ENCODE measurements at regions not wholly inside any gene's neighbourhood (a gene's known extent, or its start where the extent isn't known, plus 50 kb on each side); places are given as distances from the start of the nearest gene placed in this dataset.
"Not testable (repeated sequence)": the region's sequence is repeated elsewhere in the genome, so short reads cannot be mapped to it uniquely, and the experiment has no call there.

DNA sequence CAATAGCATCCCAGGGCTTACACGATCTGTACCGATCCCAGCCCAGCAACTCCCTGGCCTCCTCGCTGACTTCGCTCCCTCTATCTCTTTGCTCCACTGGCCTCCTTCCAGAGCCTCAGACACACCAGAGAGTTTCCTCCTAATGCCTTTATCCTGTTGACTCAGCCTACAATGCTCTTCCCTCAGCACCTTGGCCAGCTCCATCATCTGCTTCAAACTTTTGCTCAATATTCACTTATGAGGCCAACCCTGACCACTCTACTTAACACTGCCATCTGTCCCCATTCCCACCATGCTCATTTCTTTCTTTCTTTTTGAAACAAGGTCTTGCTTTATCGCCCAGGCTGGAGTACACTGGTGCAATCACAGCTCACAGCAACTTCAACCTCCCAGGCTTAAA lies 180.9 kb downstream of the CEP170 start:
- not testable (repeated sequence) for H3K4me1 Mint-ChIP-seq (ENCODE audit: low read depth); DNase-seq (ENCODE audit: low spot score); H3K27me3 Mint-ChIP-seq (ENCODE audit: low read depth); H3K9me3 Mint-ChIP-seq; H3K36me3 Mint-ChIP-seq (ENCODE audit: low read depth); H3K4me3 Mint-ChIP-seq; H3K27ac Mint-ChIP-seq

DNA sequence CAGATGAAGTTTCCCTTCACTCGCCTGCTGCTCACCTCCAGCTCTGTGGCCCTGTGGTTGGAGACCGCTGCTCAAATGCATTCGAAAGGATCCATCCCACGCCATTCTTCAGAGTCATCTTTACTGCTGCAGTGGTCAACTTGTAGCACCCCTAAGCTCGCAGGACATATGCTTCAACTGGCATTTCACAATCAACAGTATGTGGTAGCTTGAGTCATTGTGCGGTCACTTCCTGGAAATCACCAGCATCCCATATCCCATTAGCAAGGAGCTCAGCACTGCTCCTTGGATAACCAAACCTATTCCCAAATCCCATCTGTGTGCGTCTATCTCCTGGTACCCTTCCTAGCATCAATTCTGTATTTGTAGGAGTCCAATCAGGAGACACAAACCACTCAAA lies 188.0 kb downstream of the CEP170 start:
- not testable (repeated sequence) for H3K36me3 Mint-ChIP-seq (ENCODE audit: low read depth); H3K27me3 Mint-ChIP-seq (ENCODE audit: low read depth); DNase-seq (ENCODE audit: low spot score); H3K4me1 Mint-ChIP-seq (ENCODE audit: low read depth); H3K4me3 Mint-ChIP-seq; H3K9me3 Mint-ChIP-seq; H3K27ac Mint-ChIP-seq

DNA sequence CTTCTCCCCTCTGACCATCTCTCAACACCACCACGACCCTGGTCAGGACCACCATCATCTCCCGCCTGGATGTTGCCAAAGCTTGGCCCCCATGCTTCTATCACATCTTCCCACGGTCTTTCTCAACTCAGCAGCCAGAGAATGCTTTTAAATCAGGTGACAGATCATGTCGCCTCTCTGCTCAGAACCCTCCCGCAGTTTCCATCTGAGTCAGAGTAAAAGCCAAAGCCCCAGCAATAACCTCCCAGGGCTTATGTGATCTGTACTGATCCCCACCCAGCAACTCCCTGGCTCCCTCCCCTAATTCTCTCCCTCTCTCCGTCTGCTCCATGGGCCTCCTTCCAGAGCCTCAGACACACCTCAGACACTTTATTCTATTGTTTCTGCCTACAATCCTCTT lies 193.1 kb downstream of the CEP170 start:
- not testable (repeated sequence) for H3K27ac Mint-ChIP-seq; DNase-seq (ENCODE audit: low spot score); H3K4me3 Mint-ChIP-seq; H3K36me3 Mint-ChIP-seq (ENCODE audit: low read depth); H3K9me3 Mint-ChIP-seq; H3K27me3 Mint-ChIP-seq (ENCODE audit: low read depth); H3K4me1 Mint-ChIP-seq (ENCODE audit: low read depth)

DNA sequence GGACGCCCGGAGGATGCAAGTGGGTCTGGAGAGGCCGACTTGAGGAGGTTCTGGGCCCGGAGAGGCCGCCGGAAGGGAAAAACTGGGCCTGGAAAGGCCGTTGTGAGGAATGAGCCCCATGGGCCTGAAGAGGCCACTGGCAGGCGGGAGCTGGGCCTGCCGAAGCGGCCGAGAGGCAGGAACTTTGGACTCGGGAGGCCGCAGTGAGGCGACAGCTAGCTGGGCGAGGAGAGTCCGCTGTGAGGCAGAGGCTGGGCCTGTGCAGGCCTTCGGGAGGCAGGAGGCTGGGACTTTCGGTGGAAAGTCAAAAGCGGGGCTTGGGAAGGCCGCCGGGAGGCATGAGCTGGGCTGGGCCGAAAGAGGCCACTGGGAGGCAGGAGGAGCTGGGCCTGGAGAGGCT lies 199.6 kb downstream of the CEP170 start:
- not testable (repeated sequence) for H3K4me3 Mint-ChIP-seq; H3K9me3 Mint-ChIP-seq; DNase-seq (ENCODE audit: low spot score); H3K36me3 Mint-ChIP-seq (ENCODE audit: low read depth); H3K27me3 Mint-ChIP-seq (ENCODE audit: low read depth); H3K27ac Mint-ChIP-seq; H3K4me1 Mint-ChIP-seq (ENCODE audit: low read depth)

DNA sequence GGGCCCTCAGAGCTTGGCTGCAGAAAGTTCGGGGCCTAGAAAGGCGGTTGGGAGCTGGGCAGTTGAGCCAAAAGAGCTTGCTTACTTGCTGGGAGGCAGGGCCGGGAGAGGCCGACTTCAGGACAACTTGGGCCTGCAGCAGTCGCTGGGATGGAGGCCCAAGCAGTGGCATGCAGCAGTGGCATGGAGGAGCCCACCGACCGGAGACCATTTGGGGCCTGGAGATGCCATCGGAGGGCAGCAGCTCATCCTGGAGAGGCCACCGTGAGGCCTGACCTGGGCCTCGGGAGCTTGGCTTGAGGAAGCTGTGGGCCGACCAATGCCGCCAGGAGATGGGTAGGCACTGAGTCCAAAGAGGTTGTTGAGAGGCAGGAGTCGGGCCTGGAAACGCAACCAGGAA lies 200.0 kb downstream of the CEP170 start:
- not testable (repeated sequence) for DNase-seq (ENCODE audit: low spot score); H3K27ac Mint-ChIP-seq; H3K4me1 Mint-ChIP-seq (ENCODE audit: low read depth); H3K4me3 Mint-ChIP-seq; H3K9me3 Mint-ChIP-seq; H3K27me3 Mint-ChIP-seq (ENCODE audit: low read depth); H3K36me3 Mint-ChIP-seq (ENCODE audit: low read depth)

DNA sequence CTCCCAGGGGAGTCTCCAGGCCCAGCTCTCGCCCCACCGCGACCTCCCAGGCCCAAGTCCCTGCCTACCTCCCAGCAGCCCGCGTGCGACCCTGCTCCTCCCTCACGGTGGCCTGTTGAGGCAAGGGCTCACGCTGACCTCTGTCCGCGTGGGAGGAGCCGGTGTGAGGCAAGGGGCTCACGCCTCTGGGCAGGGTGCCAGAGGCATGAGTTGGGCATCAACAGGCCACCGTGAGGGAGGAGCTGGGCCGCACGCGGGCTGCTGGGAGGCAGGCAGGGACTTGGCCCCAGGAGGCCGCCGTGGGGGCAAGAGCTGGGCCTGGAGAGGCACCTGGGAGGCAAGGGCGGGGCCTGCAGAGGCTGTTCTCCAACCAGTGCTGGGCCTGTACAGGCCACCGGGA lies 200.4 kb downstream of the CEP170 start:
- not testable (repeated sequence) for H3K4me3 Mint-ChIP-seq; H3K27me3 Mint-ChIP-seq (ENCODE audit: low read depth); H3K9me3 Mint-ChIP-seq; H3K27ac Mint-ChIP-seq; H3K36me3 Mint-ChIP-seq (ENCODE audit: low read depth); DNase-seq (ENCODE audit: low spot score); H3K4me1 Mint-ChIP-seq (ENCODE audit: low read depth)

DNA sequence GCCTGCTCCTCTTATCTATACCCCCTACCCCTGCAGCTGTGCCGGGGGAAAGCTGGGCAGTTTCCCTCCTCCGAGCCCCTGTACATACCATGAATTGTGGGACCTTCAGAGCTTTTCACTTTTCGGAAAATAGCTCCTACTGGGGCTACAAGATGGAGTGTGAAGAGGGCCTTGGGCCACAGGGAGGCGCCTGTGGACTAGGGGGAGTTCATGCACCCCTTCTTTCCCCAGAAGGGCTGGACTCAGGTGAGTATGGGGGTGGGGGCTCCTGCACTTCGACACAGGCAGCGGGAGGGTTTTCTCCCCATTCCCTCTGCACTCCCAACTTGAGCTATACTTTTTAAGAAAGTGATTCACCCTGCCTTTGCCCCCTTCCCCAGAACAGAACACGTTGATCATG lies 202.0 kb downstream of the CEP170 start:
- H3K4me1 Mint-ChIP-seq (ENCODE audit: low read depth); H3K36me3 Mint-ChIP-seq (ENCODE audit: low read depth); H3K4me3 Mint-ChIP-seq; H3K27me3 Mint-ChIP-seq (ENCODE audit: low read depth); H3K27ac Mint-ChIP-seq; H3K9me3 Mint-ChIP-seq; DNase-seq (ENCODE audit: low spot score): not testable (repeated sequence)

DNA sequence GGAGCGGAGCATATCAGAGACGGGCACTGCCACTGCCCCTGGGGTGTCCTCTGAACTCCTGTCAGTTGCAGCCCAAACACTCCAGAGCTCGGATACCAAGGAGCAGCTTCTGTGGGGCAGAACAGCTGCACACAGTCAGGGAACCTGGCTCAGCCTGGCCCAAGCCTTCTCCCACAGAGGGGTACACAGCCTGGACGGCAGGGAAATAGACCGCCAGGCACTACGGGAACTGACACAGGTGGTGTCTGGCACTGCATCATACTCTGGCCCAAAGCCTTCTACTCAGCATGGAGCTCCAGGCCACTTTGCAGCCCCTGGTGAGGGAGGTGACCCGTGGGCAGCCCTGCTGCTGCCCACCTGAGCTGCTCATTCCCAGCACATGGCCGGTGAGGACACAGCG lies 204.5 kb downstream of the CEP170 start:
- H3K27ac Mint-ChIP-seq; DNase-seq (ENCODE audit: low spot score); H3K4me1 Mint-ChIP-seq (ENCODE audit: low read depth); H3K27me3 Mint-ChIP-seq (ENCODE audit: low read depth); H3K4me3 Mint-ChIP-seq; H3K9me3 Mint-ChIP-seq; H3K36me3 Mint-ChIP-seq (ENCODE audit: low read depth): not testable (repeated sequence)

DNA sequence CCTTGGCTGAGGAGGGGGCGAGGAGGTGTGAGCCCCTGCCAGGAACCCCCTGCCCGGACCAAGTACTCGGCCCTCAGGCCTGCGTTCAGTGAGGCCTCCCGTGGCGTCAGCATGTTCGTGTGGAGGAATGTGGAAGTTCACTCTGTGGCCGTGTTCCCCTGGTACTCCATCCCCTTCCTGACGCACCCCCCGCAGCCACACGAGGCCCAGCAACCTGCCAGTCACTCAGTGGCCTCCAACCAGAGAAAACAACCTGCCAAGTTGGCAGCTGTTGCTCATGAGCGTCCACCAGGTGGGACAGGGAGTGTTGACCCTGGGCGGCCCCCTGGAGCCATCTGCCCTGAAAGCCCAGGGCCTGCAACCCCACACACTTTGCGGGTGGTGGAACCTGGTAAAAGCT lies 205.4 kb downstream of the CEP170 start:
- not testable (repeated sequence) for H3K4me1 Mint-ChIP-seq (ENCODE audit: low read depth); DNase-seq (ENCODE audit: low spot score); H3K36me3 Mint-ChIP-seq (ENCODE audit: low read depth); H3K27ac Mint-ChIP-seq; H3K27me3 Mint-ChIP-seq (ENCODE audit: low read depth); H3K9me3 Mint-ChIP-seq; H3K4me3 Mint-ChIP-seq

DNA sequence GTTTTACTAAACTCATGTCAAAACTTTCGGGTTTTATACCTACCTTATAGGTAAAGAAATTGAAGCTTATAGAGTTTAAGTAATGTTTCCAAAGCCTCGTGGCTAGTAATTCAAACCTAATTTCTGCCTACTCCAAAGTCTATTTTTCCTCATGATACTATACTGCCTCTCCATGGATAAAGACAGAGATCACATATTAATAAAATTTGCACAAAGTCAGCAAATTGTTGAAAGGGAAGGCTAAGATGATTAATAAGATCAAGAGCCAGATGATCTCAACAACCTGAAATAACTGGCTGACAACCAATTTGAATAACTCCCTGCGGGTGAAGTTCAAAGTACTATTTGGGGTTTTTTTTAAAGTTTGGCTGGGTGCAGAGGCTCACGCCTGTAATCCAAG lies 233.7 kb downstream of the CEP170 start:
- not testable (repeated sequence) for H3K27me3 Mint-ChIP-seq (ENCODE audit: low read depth); H3K9me3 Mint-ChIP-seq; H3K36me3 Mint-ChIP-seq (ENCODE audit: low read depth); DNase-seq (ENCODE audit: low spot score); H3K4me1 Mint-ChIP-seq (ENCODE audit: low read depth); H3K27ac Mint-ChIP-seq; H3K4me3 Mint-ChIP-seq

DNA sequence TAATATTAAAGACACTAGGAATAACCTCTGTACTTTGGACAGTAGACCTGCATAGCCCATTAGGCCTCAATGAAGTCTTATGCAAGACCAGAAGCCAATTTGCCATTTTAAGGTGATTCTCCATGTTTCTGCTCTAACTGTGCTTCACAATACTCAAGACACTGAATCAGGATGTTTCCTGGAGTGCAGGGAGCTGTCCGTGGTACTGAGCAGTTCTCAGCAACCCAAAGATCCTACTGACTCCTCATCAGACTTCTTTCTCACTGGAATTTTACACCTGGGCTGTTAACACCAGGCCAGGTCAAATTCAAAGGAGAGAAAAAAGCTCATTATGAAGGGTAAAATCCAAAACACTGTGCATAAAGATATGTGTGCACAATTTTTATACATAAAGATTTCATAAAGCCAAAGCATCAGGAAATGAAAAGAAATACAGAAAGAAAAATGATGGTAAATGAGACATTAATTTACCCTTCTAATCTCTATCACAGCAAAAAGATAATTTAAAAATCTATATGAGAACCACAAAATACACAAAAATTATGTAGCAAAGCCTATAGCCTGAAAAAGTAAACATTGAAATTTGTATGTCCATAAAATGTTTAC lies 235.9 kb downstream of the CEP170 start:
- H3K4me1 Mint-ChIP-seq (ENCODE audit: low read depth); H3K4me3 Mint-ChIP-seq; H3K36me3 Mint-ChIP-seq (ENCODE audit: low read depth); H3K27me3 Mint-ChIP-seq (ENCODE audit: low read depth); H3K27ac Mint-ChIP-seq; H3K9me3 Mint-ChIP-seq: not testable (repeated sequence)
- DNase-seq (ENCODE audit: low spot score), result peak; percentile 22

DNA sequence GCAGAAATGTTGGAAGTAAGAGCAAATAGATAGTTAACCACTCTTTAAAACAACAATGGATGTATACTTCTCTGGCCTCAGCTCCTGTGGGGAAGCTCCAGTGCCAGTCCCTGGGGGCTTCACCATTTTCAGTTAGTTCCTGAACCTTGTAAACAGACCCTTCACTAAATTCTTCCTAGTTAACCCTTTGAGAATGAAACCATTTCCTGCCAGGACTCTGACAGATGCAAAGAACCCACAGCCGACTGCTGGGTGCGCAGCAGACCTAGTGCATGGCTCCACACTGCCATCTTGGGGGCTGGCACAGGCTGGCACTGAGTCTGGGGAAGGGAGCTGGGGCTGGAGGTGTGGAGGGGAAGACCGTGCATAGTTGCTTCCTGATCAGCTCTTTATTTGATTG lies 244.4 kb downstream of the CEP170 start:
- not testable (repeated sequence) for H3K4me1 Mint-ChIP-seq (ENCODE audit: low read depth); DNase-seq (ENCODE audit: low spot score); H3K4me3 Mint-ChIP-seq; H3K27me3 Mint-ChIP-seq (ENCODE audit: low read depth); H3K36me3 Mint-ChIP-seq (ENCODE audit: low read depth); H3K27ac Mint-ChIP-seq; H3K9me3 Mint-ChIP-seq

DNA sequence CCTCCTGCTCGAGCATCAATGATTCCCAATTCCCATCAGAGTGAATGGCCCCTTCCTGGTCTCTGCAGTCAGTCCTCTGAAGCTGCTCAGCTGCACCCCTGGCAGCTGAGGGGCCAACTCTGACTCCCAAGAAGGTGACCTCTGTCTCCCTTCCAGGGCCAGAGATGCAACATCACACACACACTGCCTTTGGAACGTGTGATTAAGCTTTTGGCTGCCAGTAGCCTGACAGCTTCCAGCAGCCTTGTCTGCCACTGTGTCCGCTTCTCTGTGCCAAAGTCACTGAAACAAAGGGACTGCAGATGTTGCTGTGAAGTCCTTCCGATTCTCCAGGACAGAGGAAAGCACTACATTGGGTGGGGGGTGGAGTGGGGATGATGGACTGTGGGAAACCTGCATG lies 254.1 kb downstream of the CEP170 start:
- not testable (repeated sequence) for H3K36me3 Mint-ChIP-seq (ENCODE audit: low read depth); H3K4me1 Mint-ChIP-seq (ENCODE audit: low read depth); DNase-seq (ENCODE audit: low spot score); H3K27ac Mint-ChIP-seq; H3K9me3 Mint-ChIP-seq; H3K4me3 Mint-ChIP-seq; H3K27me3 Mint-ChIP-seq (ENCODE audit: low read depth)

DNA sequence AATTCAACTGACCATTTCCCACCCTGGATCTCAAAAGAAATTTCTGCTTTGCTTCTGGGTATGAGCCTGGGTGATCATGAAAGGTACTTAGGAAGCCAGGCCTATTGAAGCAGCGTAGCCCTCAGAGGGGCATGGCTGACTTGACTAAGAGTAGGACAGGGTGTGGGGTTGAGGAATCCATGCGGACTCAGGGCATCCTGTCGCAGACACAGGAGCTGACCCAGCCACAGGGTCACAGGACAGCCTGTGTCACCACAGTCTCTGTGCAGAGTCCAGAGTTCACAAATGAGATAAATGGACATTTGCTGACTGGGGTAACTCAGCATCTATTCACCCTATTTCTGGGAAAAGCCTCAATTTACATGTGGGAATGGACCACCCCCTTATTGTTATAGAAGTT lies 262.3 kb downstream of the CEP170 start:
- H3K4me3 Mint-ChIP-seq; H3K4me1 Mint-ChIP-seq (ENCODE audit: low read depth); H3K9me3 Mint-ChIP-seq; H3K27ac Mint-ChIP-seq; DNase-seq (ENCODE audit: low spot score); H3K36me3 Mint-ChIP-seq (ENCODE audit: low read depth); H3K27me3 Mint-ChIP-seq (ENCODE audit: low read depth): not testable (repeated sequence)

DNA sequence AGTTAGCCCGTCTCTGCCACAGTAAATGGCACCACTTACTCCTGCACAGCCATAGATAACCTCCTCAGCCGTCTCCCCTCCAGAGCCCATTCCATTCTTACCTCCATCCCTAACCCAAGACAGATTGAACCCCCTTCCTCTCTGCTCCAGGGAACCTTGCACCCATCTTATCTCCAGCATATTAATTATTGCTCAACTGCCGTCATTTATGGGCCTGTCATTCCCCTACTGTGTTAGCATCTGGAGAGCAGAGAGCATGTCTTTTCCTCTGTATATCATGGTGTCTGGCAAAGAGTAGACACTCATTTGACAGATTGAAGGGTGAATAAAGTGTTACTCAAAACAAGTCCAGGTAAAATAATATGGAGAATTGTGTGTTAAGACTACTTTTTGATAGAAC lies 270.0 kb downstream of the CEP170 start:
- H3K36me3 Mint-ChIP-seq (ENCODE audit: low read depth); DNase-seq (ENCODE audit: low spot score); H3K27ac Mint-ChIP-seq; H3K9me3 Mint-ChIP-seq; H3K27me3 Mint-ChIP-seq (ENCODE audit: low read depth); H3K4me1 Mint-ChIP-seq (ENCODE audit: low read depth); H3K4me3 Mint-ChIP-seq: not testable (repeated sequence)

DNA sequence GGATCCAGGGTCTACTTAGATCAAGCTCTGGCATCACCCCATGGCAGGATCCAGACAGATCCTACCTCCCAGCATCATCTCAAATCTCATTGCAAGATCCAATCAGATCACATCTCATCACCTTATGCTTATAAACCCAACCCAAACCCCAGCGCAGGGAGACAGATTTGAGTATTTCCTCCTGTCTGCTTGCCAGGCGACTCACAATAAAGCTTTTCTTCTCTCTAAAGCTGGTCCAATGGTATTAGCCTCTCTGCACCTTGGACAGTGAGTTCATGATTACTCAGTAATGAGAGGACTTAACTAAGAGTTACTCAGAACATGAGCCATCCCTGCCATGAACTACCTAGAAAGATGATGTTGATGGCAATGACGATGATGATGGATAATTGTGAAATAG lies 281.7 kb downstream of the CEP170 start:
- H3K4me1 Mint-ChIP-seq (ENCODE audit: low read depth); DNase-seq (ENCODE audit: low spot score); H3K27ac Mint-ChIP-seq; H3K9me3 Mint-ChIP-seq; H3K27me3 Mint-ChIP-seq (ENCODE audit: low read depth); H3K36me3 Mint-ChIP-seq (ENCODE audit: low read depth); H3K4me3 Mint-ChIP-seq: not testable (repeated sequence)
